NCI-H748 treated with DMSO at 0.1 percent for 48 hours (cell line): ENCODE measurements at regions not wholly inside any gene's neighbourhood (a gene's known extent, or its start where the extent isn't known, plus 50 kb on each side); places are given as distances from the start of the nearest gene placed in this dataset.

Experiments used
- DNase-seq: peaks from one replicate; lab custom pipeline; 2025; lab: John Stamatoyannopoulos, UW

GRCh38 chr7:106808967-106809635 is 56.0 kb upstream of the PIK3CG start:
- DNase-seq: no peak

GRCh38 chr7:106811472-106811871 is 53.6 kb upstream of the PIK3CG start:
- no peak for DNase-seq

GRCh38 chr7:106812027-106812643 is 52.9 kb upstream of the PIK3CG start:
- no peak for DNase-seq

GRCh38 chr7:106813705-106814305 is 51.3 kb upstream of the PIK3CG start:
- DNase-seq: no peak

- no peak for DNase-seq
These were observed 50.2 kb upstream of the PIK3CG start for GRCh38 chr7:106814887-106815286.
